ACHN (cell line): ENCODE measurements at regions not wholly inside any gene's neighbourhood (a gene's known extent, or its start where the extent isn't known, plus 50 kb on each side); places are given as distances from the start of the nearest gene placed in this dataset.

Experiments
- DNase-seq: peaks from one replicate; pipeline ENCODE4 v3.0.0-alpha.2; 2015
- in situ Hi-C: cut with HindIII; loops from 2 replicates; pipeline ENCODE4 v1.10.0; 2017; ENCODE audit warnings: low sequenced_read_pairs, low pct_ligation_motif_present, low pct_unique_long_range_greater_than_20kb

- in situ Hi-C loops = no loop called here
- no peak for DNase-seq
These were observed 390.1 kb downstream of the IRS2 start for GRCh38 chr13:109396266-109396665.

GRCh38 chr13:109395014-109395413 lies 391.4 kb downstream of the IRS2 start:
- no peak for DNase-seq
- in situ Hi-C loops = no loop called here

GRCh38 chr13:109394311-109394988 lies 391.9 kb downstream of the IRS2 start:
- in situ Hi-C loops = no loop called here
- no peak for DNase-seq

GRCh38 chr13:109393045-109393444 lies 393.3 kb downstream of the IRS2 start:
- in situ Hi-C loops = no loop called here
- no peak for DNase-seq

- no peak for DNase-seq
- in situ Hi-C loops = no loop called here
These were observed 396.0 kb downstream of the IRS2 start for GRCh38 chr13:109390391-109390790.

- in situ Hi-C loops = no loop called here
- no peak for DNase-seq
These were observed 396.5 kb downstream of the IRS2 start for GRCh38 chr13:109389892-109390345.

GRCh38 chr13:109389456-109389855 lies 396.9 kb downstream of the IRS2 start:
- in situ Hi-C loops = no loop called here

GRCh38 chr13:109387471-109387870 lies 398.9 kb downstream of the IRS2 start:
- DNase-seq = no peak
- in situ Hi-C loops = no loop called here

More at GRCh38 chr13:109389456-109389855, 396.9 kb downstream of the IRS2 start:
- DNase-seq = no peak

- DNase-seq = no peak
- in situ Hi-C loops = no loop called here
These were observed 401.2 kb downstream of the IRS2 start for GRCh38 chr13:109385242-109385560.

- no peak for DNase-seq
- in situ Hi-C loops = no loop called here
These were observed 401.7 kb downstream of the IRS2 start for GRCh38 chr13:109384491-109385241.

- in situ Hi-C loops = no loop called here
- DNase-seq = no peak
These were observed 402.7 kb downstream of the IRS2 start for GRCh38 chr13:109383683-109384082.

GRCh38 chr13:109381546-109382180 lies 404.7 kb downstream of the IRS2 start:
- no peak for DNase-seq
- in situ Hi-C loops = no loop called here

GRCh38 chr13:109380457-109380856 lies 405.9 kb downstream of the IRS2 start:
- in situ Hi-C loops = no loop called here
- DNase-seq = no peak

- in situ Hi-C loops = no loop called here
- DNase-seq = no peak
These were observed 406.5 kb downstream of the IRS2 start for GRCh38 chr13:109379930-109380329.

GRCh38 chr13:109376936-109377335 lies 409.4 kb downstream of the IRS2 start:
- DNase-seq = no peak
- in situ Hi-C loops = no loop called here

- in situ Hi-C loops = no loop called here
- no peak for DNase-seq
These were observed 411.7 kb downstream of the IRS2 start for GRCh38 chr13:109374609-109375200.

- DNase-seq = no peak
- in situ Hi-C loops = no loop called here
These were observed 413.7 kb downstream of the IRS2 start for GRCh38 chr13:109372666-109373065.

GRCh38 chr13:109371066-109371465 lies 415.3 kb downstream of the IRS2 start:
- DNase-seq = no peak
- in situ Hi-C loops = no loop called here

- DNase-seq = no peak
- in situ Hi-C loops = no loop called here
These were observed 415.9 kb downstream of the IRS2 start for GRCh38 chr13:109370496-109370895.
